Transverse colon (tissue), 3 donors: ENCODE measurements at regions not wholly inside any gene's neighbourhood (a gene's known extent, or its start where the extent isn't known, plus 50 kb on each side); places are given as distances from the start of the nearest gene placed in this dataset.

Source experiments
- POLR2A ChIP-seq: fragments of 450-650 bp; IDR thresholded peaks from one replicate; pipeline ENCODE4 v1.6.1; 2016; ENCODE audit warnings: antibody characterized with exemption, mild to moderate bottlenecking, moderate library complexity
- TF ChIP-seq, protein P1 (sequence below), 5 experiments: fragments of 200-600 bp in 3 of 5; fragments of 450-650 bp in 2 of 5; sonication (generic) in 3 of 5; IDR thresholded peaks; 1 replicate in 2 of 5; 2 replicates in 3 of 5; pipeline ENCODE4 v1.5.1; 2016 to 2017; ENCODE audit warnings: antibody characterized with exemption in 5 of 5, inconsistent platforms in 3 of 5, mild to moderate bottlenecking in 2 of 5, moderate library complexity in 1 of 5

DNA sequence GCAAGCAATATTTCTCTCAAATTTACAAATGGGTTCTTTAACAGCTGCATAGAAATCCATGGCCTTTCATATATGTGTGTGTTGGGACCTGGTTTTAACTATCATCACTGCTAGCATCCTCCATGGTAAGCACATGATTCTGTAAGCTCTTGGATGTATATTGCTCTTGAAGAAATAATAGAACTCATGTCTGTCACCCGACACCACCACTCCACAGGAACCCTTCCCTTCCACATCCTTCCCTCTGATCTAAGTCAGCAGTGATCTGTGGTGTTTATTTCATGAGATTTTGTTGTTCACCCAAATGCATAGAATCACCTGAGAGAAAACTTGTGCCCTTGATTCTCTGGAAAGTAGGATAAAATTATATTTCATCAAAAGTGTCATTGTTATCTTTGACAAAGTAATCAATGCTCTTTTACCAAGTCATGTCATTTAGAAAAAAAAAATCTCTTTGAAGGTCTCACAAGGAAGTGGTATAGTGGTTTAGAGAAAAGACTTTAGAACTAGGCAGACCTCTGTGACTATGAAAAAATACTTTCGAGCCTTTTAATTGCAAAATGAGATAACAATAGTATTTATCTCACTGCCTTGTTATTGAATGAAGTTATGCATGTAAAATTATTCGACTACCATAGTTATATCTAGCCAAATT is 649.8 kb upstream of the SLC35B3 start:
- no peak for TF ChIP-seq POLR2A
- TF ChIP-seq, protein P1, sequence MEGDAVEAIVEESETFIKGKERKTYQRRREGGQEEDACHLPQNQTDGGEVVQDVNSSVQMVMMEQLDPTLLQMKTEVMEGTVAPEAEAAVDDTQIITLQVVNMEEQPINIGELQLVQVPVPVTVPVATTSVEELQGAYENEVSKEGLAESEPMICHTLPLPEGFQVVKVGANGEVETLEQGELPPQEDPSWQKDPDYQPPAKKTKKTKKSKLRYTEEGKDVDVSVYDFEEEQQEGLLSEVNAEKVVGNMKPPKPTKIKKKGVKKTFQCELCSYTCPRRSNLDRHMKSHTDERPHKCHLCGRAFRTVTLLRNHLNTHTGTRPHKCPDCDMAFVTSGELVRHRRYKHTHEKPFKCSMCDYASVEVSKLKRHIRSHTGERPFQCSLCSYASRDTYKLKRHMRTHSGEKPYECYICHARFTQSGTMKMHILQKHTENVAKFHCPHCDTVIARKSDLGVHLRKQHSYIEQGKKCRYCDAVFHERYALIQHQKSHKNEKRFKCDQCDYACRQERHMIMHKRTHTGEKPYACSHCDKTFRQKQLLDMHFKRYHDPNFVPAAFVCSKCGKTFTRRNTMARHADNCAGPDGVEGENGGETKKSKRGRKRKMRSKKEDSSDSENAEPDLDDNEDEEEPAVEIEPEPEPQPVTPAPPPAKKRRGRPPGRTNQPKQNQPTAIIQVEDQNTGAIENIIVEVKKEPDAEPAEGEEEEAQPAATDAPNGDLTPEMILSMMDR (IDR thresholded peaks at IDR 0.05): no peak
